H1 (cell line): ENCODE measurements at regions not wholly inside any gene's neighbourhood (a gene's known extent, or its start where the extent isn't known, plus 50 kb on each side); places are given as distances from the start of the nearest gene placed in this dataset.
"Not testable (repeated sequence)": the region's sequence is repeated elsewhere in the genome, so short reads cannot be mapped to it uniquely, and the experiment has no call there.

Source experiments
- CTCF ChIA-PET: fragments of 300-600 bp; sonication (Branson Sonifier 250); formaldehyde crosslinking; loops from one replicate; lab custom pipeline; 2021; ENCODE audit not compliant: partially characterized antibody; lab: Charles Lee
- POLR2A ChIA-PET: fragments of 300-600 bp; sonication (Branson Sonifier 250); formaldehyde crosslinking; loops from one replicate; lab custom pipeline; 2021; ENCODE audit warnings: inconsistent platforms; ENCODE audit not compliant: partially characterized antibody; lab: Charles Lee
- DNase-seq, 2 experiments: peaks; one replicate each; pipeline versions ENCODE4 v3.0.0 to v3.0.0-alpha.2; 2010 to 2022; ENCODE audit warnings: low spot score in 2 of 2, low read depth in 1 of 2, mixed read lengths in 1 of 2
- FAIRE-seq: peaks from 2 replicates; lab custom pipeline; 2011; peaks lifted over from hg19 to GRCh38; lab: Jason Lieb, UNC
- H2AFZ ChIP-seq: 2 replicates; pipeline ENCODE4 v1.8.1; 2012; ENCODE audit warnings: low read length, inconsistent platforms
- H2AK5ac ChIP-seq: 2 replicates; pipeline ENCODE4 v1.6.1; 2013; ENCODE audit warnings: low read depth, low read length
- H2BK120ac ChIP-seq: replicated peaks from 2 replicates; pipeline ENCODE3; 2013; ENCODE audit warnings: low read depth, low read length, inconsistent platforms
- H2BK12ac ChIP-seq: 2 replicates; pipeline ENCODE4 v1.6.1; 2013; ENCODE audit warnings: low read depth, low read length
- H2BK15ac ChIP-seq: 2 replicates; pipeline ENCODE4 v1.6.1; 2013; ENCODE audit warnings: low read length
- H2BK20ac ChIP-seq: 2 replicates; pipeline ENCODE4 v1.6.1; 2013; ENCODE audit warnings: low read length
- H2BK5ac ChIP-seq: 2 replicates; pipeline ENCODE4 v1.6.1; 2013; ENCODE audit warnings: low read depth, low read length
- H3K14ac ChIP-seq: 2 replicates; pipeline ENCODE4 v1.6.1; 2013; ENCODE audit warnings: inconsistent platforms; ENCODE audit not compliant: insufficient read length
- H3K18ac ChIP-seq: 2 replicates; pipeline ENCODE4 v1.6.1; 2013; ENCODE audit warnings: low read length; ENCODE audit errors: extremely low read depth
- H3K23ac ChIP-seq: 2 replicates; pipeline ENCODE4 v1.6.1; 2013; ENCODE audit warnings: inconsistent platforms; ENCODE audit not compliant: insufficient read length
- H3K23me2 ChIP-seq: 2 replicates; pipeline ENCODE4 v1.6.1; 2013; ENCODE audit warnings: low read depth, low read length
- H3K27ac ChIP-seq: 2 replicates; pipeline ENCODE4 v1.6.1; 2011; ENCODE audit warnings: low read depth, low read length, inconsistent platforms
- H3K27me3 ChIP-seq, 4 experiments: replicated peaks in 1 of 4; 1 replicate in 1 of 4; 2 replicates in 3 of 4; pipeline versions ENCODE4 v1.6.1 to v1.8.1; 2011 to 2013; ENCODE audit warnings: low read length in 3 of 4, mild to moderate bottlenecking in 3 of 4, inconsistent platforms in 2 of 4, mixed read lengths in 2 of 4, moderate library complexity in 1 of 4; ENCODE audit not compliant: control insufficient read depth in 3 of 4, insufficient read depth in 3 of 4; ENCODE audit errors: extremely low read depth in 1 of 4
- H3K36me3 ChIP-seq, 4 experiments: 2 replicates each; pipeline versions ENCODE4 v1.6.1 to v1.8.1; 2011 to 2013; ENCODE audit warnings: mild to moderate bottlenecking in 4 of 4, low read length in 3 of 4, moderate library complexity in 2 of 4, control low read depth in 1 of 4, inconsistent platforms in 1 of 4; ENCODE audit not compliant: insufficient read depth in 4 of 4, control insufficient read depth in 2 of 4
- H3K4ac ChIP-seq: replicated peaks from 2 replicates; pipeline ENCODE3; 2013; ENCODE audit warnings: low read length, low read depth, mixed read lengths, inconsistent platforms; ENCODE audit not compliant: insufficient read length
- H3K4me1 ChIP-seq, 4 experiments: replicated peaks in 1 of 4; 1 replicate in 1 of 4; 2 replicates in 3 of 4; pipeline versions ENCODE4 v1.6.1 to v1.8.1; 2011 to 2013; ENCODE audit warnings: low read length in 3 of 4, inconsistent platforms in 2 of 4, mixed read lengths in 1 of 4; ENCODE audit not compliant: insufficient read depth in 4 of 4, control insufficient read depth in 3 of 4
- H3K4me2 ChIP-seq, 2 experiments: 2 replicates each; pipeline versions ENCODE4 v1.6.1 to v1.8.1; 2011 to 2013; ENCODE audit warnings: low read depth in 2 of 2, low read length in 2 of 2, control low read depth in 1 of 2, inconsistent platforms in 1 of 2, mild to moderate bottlenecking in 1 of 2; ENCODE audit not compliant: insufficient read depth in 1 of 2
- H3K4me3 ChIP-seq, 4 experiments: fragments of 200-600, 300-600 bp in 1 of 4; sonication (generic), shearing (Covaris generic), sonication (Bioruptor Twin) in 1 of 4; 2 replicates each; pipeline versions ENCODE4 v1.5.1 to v1.8.1; 2011 to 2016; ENCODE audit warnings: low read length in 4 of 4, low read depth in 3 of 4, control low read depth in 2 of 4, inconsistent platforms in 2 of 4, mild to moderate bottlenecking in 2 of 4, mixed read lengths in 1 of 4, moderate library complexity in 1 of 4; ENCODE audit not compliant: insufficient read depth in 2 of 4; ENCODE audit errors: extremely low read depth in 1 of 4
- H3K56ac ChIP-seq: replicated peaks from 2 replicates; pipeline ENCODE3; 2013; ENCODE audit warnings: low read depth, mild to moderate bottlenecking, mixed read lengths, low read length, inconsistent platforms; ENCODE audit not compliant: insufficient read length
- H3K79me1 ChIP-seq: 2 replicates; pipeline ENCODE4 v1.6.1; 2013; ENCODE audit warnings: low read depth, low read length, control low read depth
- H3K79me2 ChIP-seq, 2 experiments: 2 replicates each; pipeline versions ENCODE4 v1.6.1 to v1.8.1; 2012 to 2013; ENCODE audit warnings: low read length in 2 of 2, mild to moderate bottlenecking in 2 of 2, inconsistent platforms in 1 of 2; ENCODE audit not compliant: insufficient read depth in 2 of 2, control insufficient read depth in 1 of 2
- H3K9ac ChIP-seq, 4 experiments: replicated peaks in 1 of 4; 1 replicate in 1 of 4; 2 replicates in 3 of 4; pipeline versions ENCODE4 v1.6.1 to v1.8.1; 2011 to 2013; ENCODE audit warnings: low read depth in 3 of 4, low read length in 3 of 4, control low read depth in 2 of 4, mild to moderate bottlenecking in 2 of 4, moderate library complexity in 2 of 4, inconsistent platforms in 1 of 4; ENCODE audit errors: extremely low read depth in 1 of 4
- H3K9me3 ChIP-seq, 2 experiments: 2 replicates each; pipeline versions ENCODE4 v1.6.1 to v1.8.1; 2012 to 2013; ENCODE audit warnings: mild to moderate bottlenecking in 2 of 2, moderate library complexity in 2 of 2, control low read depth in 1 of 2, inconsistent platforms in 1 of 2, low read depth in 1 of 2, low read length in 1 of 2, mixed read lengths in 1 of 2; ENCODE audit not compliant: insufficient read depth in 2 of 2
- H4K20me1 ChIP-seq, 2 experiments: replicated peaks in 1 of 2; 2 replicates each; pipeline versions ENCODE3 to v1.8.1; 2011 to 2013; ENCODE audit warnings: inconsistent platforms in 2 of 2, low read length in 2 of 2, mild to moderate bottlenecking in 1 of 2; ENCODE audit not compliant: insufficient read depth in 2 of 2, control insufficient read depth in 1 of 2
- H4K5ac ChIP-seq: 2 replicates; pipeline ENCODE4 v1.6.1; 2013; ENCODE audit warnings: low read length, low read depth, mixed read lengths, inconsistent platforms; ENCODE audit not compliant: insufficient read length
- H4K8ac ChIP-seq: 2 replicates; pipeline ENCODE4 v1.8.0; 2013; ENCODE audit warnings: mild to moderate bottlenecking, moderate library complexity, low read length, inconsistent platforms; ENCODE audit not compliant: insufficient read depth; ENCODE audit errors: extremely low read depth
- H4K91ac ChIP-seq: replicated peaks from 2 replicates; pipeline ENCODE3; 2013; ENCODE audit warnings: low read length, mixed read lengths, inconsistent platforms; ENCODE audit not compliant: insufficient read length
- WGBS, 2 experiments: shearing (Covaris generic) in 1 of 2; methylation state at CpG; one replicate each; pipeline versions ENCODE4 v1.1.6 to v1.1.7; 2013 to 2015; ENCODE audit warnings: low lambda C conversion rate in 2 of 2, mixed read lengths in 2 of 2, inconsistent platforms in 1 of 2, low coverage in 1 of 2, missing lambda C conversion rate in 1 of 2; ENCODE audit not compliant: insufficient replicate concordance in 2 of 2, insufficient coverage in 1 of 2, insufficient read length in 1 of 2; ENCODE audit errors: extremely low coverage in 1 of 2, missing lambda C conversion rate in 1 of 2; 5-methylcytosine and 5-hydroxymethylcytosine counted together

DNA sequence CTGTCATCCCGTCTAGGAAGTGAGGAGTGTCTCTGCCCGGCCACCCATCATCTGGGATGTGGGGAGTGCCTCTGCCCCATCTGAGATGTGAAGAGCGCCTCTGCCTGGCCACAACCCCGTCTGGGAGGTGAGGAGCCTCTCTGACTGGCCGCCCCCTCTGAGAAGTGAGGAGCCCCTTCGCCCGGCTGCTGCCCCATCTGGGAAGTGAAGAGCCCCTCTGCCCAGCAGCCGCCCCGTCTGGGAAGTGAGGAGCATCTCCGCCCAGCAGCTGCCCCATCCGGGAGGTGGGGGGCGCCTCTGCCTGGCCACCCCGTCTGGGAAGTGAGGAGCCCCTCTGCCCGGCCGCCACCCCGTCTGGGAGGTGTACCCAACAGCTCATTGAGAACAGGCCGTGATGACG, 195.2 kb upstream of the PIEZO2 start:
- POLR2A ChIA-PET, H3K36me3 ChIP-seq, H4K5ac ChIP-seq, H3K27ac ChIP-seq, H2BK20ac ChIP-seq, H3K4me2 ChIP-seq, H4K8ac ChIP-seq, H4K20me1 ChIP-seq, H2AK5ac ChIP-seq, H2BK12ac ChIP-seq, H3K4me3 ChIP-seq, DNase-seq, H3K23ac ChIP-seq, H3K56ac ChIP-seq, H3K23me2 ChIP-seq, FAIRE-seq, H2AFZ ChIP-seq, H3K79me1 ChIP-seq, CTCF ChIA-PET, H2BK5ac ChIP-seq, H3K79me2 ChIP-seq, H2BK120ac ChIP-seq, H2BK15ac ChIP-seq, H3K4ac ChIP-seq, H3K18ac ChIP-seq, H4K91ac ChIP-seq, H3K4me1 ChIP-seq, H3K27me3 ChIP-seq, H3K9ac ChIP-seq, H3K14ac ChIP-seq: not testable (repeated sequence)
- peaks cover 2 to 10% of the 10 kb centered on the region in 2 experiments; a peak in 1 of 4 replicates for H3K9me3 ChIP-seq
- 89% methylated on average over 9 of the region's 18 CpGs; no CpG with 5 or more reads in 1 of the 2 experiments for WGBS, 2 experiments
